Embryonic facial prominence (tissue), 1 donor: ENCODE measurements at regions not wholly inside any gene's neighbourhood (a gene's known extent, or its start where the extent isn't known, plus 50 kb on each side); places are given as distances from the start of the nearest gene placed in this dataset.
A peak's percentile ranks its signal among the peaks of the same experiment; 100 is the strongest.
"Not testable (repeated sequence)": the region's sequence is repeated elsewhere in the genome, so short reads cannot be mapped to it uniquely, and the experiment has no call there.

Experiments
- DNase-seq: peaks from one replicate; pipeline ENCODE4 v3.0.0-alpha.2; 2016; ENCODE audit errors: extremely low spot score

DNA sequence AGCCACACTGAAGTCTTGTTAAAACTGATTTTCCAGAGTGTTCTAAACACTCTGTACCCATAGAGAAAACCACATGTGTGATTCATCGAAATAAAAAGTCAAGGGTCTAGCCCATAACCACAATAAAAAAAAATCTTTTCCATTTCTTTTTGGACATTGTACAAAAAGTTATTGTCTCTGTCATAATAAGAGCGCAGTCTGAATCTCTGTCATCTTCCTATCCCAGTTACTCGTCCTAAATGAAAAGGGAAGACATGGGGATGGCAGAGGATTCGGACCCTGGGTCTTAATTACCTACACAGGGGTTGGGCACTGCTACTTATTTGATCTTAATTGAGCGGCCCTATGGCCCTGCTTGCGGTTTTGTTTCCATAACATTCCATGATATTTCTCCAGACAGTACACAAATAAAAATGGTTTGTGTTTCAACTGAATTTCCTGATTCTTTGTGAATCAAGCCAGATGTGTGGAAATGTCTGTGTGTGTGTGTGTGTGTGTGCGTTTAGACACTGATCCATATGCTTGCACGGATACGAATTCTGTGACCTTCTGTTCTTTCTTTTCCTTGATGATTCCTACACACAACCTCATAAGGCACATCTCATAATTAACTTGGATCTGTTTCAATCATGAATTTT lies 133.4 kb upstream of the SPATS2L start:
- peak; percentile 72 for DNase-seq

DNA sequence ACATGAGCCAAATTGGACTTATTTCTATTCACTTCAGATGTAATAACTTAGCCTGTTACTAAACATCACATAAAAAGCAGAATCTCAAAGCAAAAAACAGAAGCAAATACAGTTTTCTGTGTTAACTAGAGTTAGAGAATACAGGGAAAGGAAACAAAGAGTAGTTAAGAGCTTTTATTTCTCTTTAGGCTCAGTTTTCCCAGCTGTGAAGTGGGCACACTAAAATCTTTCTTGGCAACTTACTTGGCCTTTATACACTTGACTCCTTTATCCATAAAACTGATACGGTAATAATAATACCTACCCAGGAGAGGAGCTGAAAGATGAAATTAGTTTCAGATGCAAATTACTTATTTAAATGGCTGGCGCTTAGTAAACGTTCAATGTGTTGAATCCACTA lies 132.8 kb upstream of the SPATS2L start:
- no peak for DNase-seq

- DNase-seq = no peak
Measured at GRCh38 chr2:200174433-200175216, 131.9 kb upstream of the SPATS2L start.

GRCh38 chr2:200177971-200178911 lies 128.3 kb upstream of the SPATS2L start:
- no peak for DNase-seq

- DNase-seq = no peak
Measured at GRCh38 chr2:200179151-200179550, 127.3 kb upstream of the SPATS2L start.

DNA sequence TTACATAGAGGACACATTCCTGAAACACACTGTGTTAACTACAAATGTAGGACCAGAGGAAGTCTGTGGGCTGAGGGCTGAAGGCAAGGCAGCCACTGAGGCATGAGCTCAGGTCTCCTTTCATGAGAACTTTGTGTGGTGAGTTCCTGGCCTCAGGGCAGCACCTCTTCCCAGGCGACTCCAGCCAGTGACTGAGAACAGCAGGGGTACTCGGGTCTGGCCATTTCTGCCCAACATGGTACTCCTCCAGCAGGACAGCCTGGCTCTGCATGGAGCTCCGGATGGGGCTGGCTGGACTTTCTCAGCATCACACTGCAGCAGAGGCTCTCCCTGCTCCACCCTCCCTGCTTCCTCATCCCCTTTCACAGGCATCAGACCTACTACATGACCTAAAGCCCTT lies 125.5 kb upstream of the SPATS2L start:
- DNase-seq = no peak

DNA sequence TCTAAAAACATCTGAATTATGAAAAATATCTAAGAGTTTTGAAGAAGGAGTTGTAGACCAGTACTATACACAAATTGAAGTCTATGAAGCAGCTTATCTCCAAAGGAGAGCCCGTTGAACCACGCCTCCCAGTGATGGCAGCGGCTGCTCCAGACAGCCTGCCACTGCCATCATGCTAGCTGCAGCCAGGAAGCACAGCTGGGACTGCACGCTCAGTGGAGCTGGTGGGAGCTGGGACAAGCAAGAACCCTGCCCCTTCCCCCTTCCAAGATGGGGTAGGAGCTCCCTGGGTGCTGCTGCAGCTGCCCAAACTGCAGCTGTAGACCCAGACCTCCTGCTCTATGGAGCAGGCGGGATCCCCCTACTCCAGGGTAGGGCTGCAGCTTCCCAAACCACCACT lies 124.7 kb upstream of the SPATS2L start:
- no peak for DNase-seq

- no peak for DNase-seq
Measured at GRCh38 chr2:200184748-200185627, 121.5 kb upstream of the SPATS2L start.

DNA sequence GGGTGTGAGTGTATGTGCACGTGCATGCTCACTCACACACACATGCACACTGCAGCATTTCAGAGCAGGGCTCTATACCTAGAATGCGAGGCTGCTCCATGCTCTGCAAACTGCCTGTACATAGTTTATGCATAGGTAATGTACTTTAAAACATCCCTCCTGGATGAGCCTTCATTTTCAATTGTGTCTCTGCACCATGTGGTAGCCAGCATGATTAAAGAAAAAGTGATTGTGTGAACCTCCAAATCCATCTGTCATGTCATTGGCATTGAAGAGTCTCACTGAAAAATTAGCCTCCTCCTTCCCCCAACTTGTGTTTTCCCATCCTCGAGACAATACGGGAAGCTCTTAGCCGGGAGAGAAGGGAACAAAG lies 120.9 kb upstream of the SPATS2L start:
- no peak for DNase-seq

GRCh38 chr2:200186002-200186401 lies 120.5 kb upstream of the SPATS2L start:
- no peak for DNase-seq

GRCh38 chr2:200188876-200189275 lies 117.6 kb upstream of the SPATS2L start:
- DNase-seq = no peak

- no peak for DNase-seq
Measured at GRCh38 chr2:200189964-200190363, 116.5 kb upstream of the SPATS2L start.

- DNase-seq = no peak
Measured at GRCh38 chr2:200193331-200193730, 113.2 kb upstream of the SPATS2L start.

DNA sequence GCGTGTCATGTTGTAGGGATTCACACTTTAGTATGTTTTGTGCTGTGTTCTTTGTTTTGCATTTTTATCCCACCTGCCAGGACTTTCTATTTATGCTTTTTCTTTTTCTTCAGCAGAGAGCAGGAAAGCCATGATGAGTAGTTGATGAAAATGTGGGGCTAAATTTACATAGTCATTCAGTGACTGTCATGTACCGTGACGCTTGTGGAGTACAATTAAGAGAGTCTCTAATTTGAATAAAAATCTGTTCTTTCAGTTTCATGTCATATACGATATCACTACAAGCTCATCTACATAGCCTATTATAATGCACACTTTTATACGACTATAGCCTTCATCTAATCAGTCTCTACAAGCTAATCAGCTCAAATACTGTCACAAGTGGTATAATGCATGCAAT lies 112.7 kb upstream of the SPATS2L start:
- DNase-seq = no peak

DNA sequence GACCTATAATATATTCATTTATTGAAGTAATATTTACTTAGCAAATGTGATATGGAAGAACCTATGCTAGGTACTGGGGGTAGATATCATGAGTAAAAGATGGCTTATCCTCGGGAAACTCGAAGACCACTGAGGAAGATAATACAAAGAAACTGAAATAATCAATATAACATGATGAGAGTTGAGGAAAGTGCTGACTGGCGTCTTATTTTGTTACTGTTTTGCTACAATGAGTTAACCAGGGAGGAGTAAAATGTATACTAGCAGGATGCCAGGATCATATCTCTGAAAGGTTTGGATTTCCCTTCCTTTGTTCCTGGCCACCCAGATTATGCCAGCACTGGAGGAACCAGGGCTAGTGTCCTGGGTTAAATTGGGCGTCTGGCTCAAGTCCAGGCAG lies 111.7 kb upstream of the SPATS2L start:
- no peak for DNase-seq

- DNase-seq = no peak
Measured at GRCh38 chr2:200199005-200199404, 107.5 kb upstream of the SPATS2L start.

- no peak for DNase-seq
Measured at GRCh38 chr2:200199576-200200263, 106.8 kb upstream of the SPATS2L start.

- DNase-seq = not testable (repeated sequence)
Measured at GRCh38 chr2:200201839-200202238, 104.7 kb upstream of the SPATS2L start.

DNA sequence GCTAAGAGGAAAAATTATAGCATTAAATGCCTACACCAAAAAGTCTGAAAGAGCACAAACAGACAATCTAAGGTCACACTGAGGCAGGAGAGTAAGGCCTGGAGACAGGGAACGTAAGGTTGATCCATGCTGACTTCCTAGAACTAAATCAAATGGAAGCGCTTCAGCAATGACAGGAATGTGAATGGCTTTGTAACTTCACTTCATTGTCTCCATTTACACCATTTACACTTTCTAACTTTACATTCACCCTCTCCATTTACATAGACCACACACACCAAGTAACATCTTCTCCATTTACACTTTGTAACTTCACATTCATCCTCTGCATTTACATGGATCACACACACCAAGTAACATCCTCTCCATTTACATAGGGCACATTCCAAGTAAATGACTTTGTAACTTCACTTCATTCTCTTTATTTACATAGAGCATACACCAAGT lies 103.1 kb upstream of the SPATS2L start:
- DNase-seq = no peak

DNA sequence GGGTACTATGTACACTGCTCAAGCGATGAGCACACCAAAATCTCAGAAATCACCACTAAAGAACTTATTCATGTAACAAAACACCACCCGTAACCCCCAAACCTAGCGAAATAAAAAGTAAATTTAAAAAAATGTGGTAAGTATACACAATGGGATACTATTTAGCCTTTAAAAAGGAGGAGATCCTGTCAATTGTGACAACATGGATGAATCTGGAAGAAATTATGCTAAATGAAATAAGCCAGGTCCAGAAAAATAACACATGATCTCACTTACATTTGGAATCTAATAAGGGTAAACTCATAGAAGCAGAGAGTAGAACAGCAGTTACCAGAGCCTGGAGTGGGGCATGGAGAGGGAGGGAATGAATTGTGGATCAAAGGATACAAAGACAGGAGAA lies 98.5 kb upstream of the SPATS2L start:
- no peak for DNase-seq

- no peak for DNase-seq
Measured at GRCh38 chr2:200209030-200209429, 97.5 kb upstream of the SPATS2L start.
